WTC11 (cell line): ENCODE measurements at regions not wholly inside any gene's neighbourhood (a gene's known extent, or its start where the extent isn't known, plus 50 kb on each side); places are given as distances from the start of the nearest gene placed in this dataset.

Experiments
- ATAC-seq: fragments of 200-7000 bp; cut with Tn5 transposase; 2 replicates; pipeline ENCODE4 v1.10.0; 2021; ENCODE audit warnings: mild to moderate bottlenecking, moderate library complexity
- CTCF ChIA-PET: fragments of 300-600 bp; sonication (Branson Sonifier 250); formaldehyde crosslinking; loops from one replicate; lab custom pipeline; 2021; ENCODE audit warnings: antibody characterized with exemption; lab: Charles Lee
- POLR2A ChIA-PET: fragments of 350-600 bp; sonication (Branson Sonifier 250); formaldehyde crosslinking; loops from one replicate; lab custom pipeline; 2021; ENCODE audit warnings: antibody characterized with exemption; lab: Charles Lee
- DNase-seq: peaks from one replicate; pipeline ENCODE4 v3.0.0; 2021; ENCODE audit warnings: low spot score
- H3K27ac Mint-ChIP-seq: 2 replicates; pipeline ENCODE4 v1.8.0; 2021; ENCODE audit warnings: mixed read lengths
- H3K27me3 Mint-ChIP-seq: 2 replicates; pipeline ENCODE4 v1.8.0; 2021; ENCODE audit warnings: low read depth, mild to moderate bottlenecking, moderate library complexity, mixed read lengths
- H3K36me3 Mint-ChIP-seq: 2 replicates; pipeline ENCODE4 v1.8.0; 2021; ENCODE audit warnings: mixed read lengths
- H3K4me1 Mint-ChIP-seq: 2 replicates; pipeline ENCODE4 v1.8.0; 2022; ENCODE audit warnings: mixed read lengths
- H3K4me3 Mint-ChIP-seq: 2 replicates; pipeline ENCODE4 v1.8.0; 2021; ENCODE audit warnings: mild to moderate bottlenecking, moderate library complexity, mixed read lengths
- H3K9me3 Mint-ChIP-seq: 2 replicates; pipeline ENCODE4 v1.8.0; 2021; ENCODE audit warnings: mixed read lengths
- ATF1 ChIP-seq: sonication (generic); formaldehyde crosslinking; IDR thresholded peaks from 2 replicates; pipeline ENCODE4 v1.8.1; 2023; ENCODE audit warnings: mild to moderate bottlenecking, moderate library complexity, missing genetic modification reagents
- CBFB ChIP-seq: sonication (generic); formaldehyde crosslinking; IDR thresholded peaks from 2 replicates; pipeline ENCODE4 v1.8.1; 2022; ENCODE audit warnings: mild to moderate bottlenecking, low read depth, missing genetic modification reagents
- ESRRA ChIP-seq: sonication (generic); formaldehyde crosslinking; IDR thresholded peaks from 2 replicates; pipeline ENCODE4 v1.8.1; 2022; ENCODE audit warnings: mild to moderate bottlenecking, missing genetic modification reagents, borderline replicate concordance
- FOXJ3 ChIP-seq: sonication (generic); formaldehyde crosslinking; IDR thresholded peaks from 2 replicates; pipeline ENCODE4 v1.9.0; 2021; ENCODE audit warnings: missing genetic modification reagents, mild to moderate bottlenecking, borderline replicate concordance
- MXD4 ChIP-seq: fragments of 250-450 bp; sonication (Bioruptor Pico); IDR thresholded peaks from 2 replicates; pipeline ENCODE4 v1.8.0; 2021; ENCODE audit warnings: mild to moderate bottlenecking, moderate library complexity, borderline replicate concordance
- NFATC4 ChIP-seq: fragments of 250-450 bp; sonication (Bioruptor Pico); IDR thresholded peaks from 2 replicates; pipeline ENCODE4 v1.9.0; 2021; ENCODE audit warnings: mild to moderate bottlenecking
- TEAD1 ChIP-seq: sonication (generic); formaldehyde crosslinking; IDR thresholded peaks from 2 replicates; pipeline ENCODE4 v1.8.0; 2022; ENCODE audit warnings: mild to moderate bottlenecking, missing genetic modification reagents
- TP53 ChIP-seq: sonication (generic); formaldehyde crosslinking; IDR thresholded peaks from 2 replicates; pipeline ENCODE4 v1.8.1; 2023; ENCODE audit warnings: mild to moderate bottlenecking, missing genetic modification reagents
- USF1 ChIP-seq: sonication (generic); formaldehyde crosslinking; IDR thresholded peaks from 2 replicates; pipeline ENCODE4 v1.8.0; 2022; ENCODE audit warnings: mild to moderate bottlenecking, missing genetic modification reagents
- ZMAT4 ChIP-seq: fragments of 250-450 bp; sonication (Bioruptor Pico); IDR thresholded peaks from 2 replicates; pipeline ENCODE4 v1.9.0; 2021; ENCODE audit warnings: mild to moderate bottlenecking
- ZNF263 ChIP-seq: sonication (generic); formaldehyde crosslinking; IDR thresholded peaks from 2 replicates; pipeline ENCODE4 v1.8.1; 2022; ENCODE audit warnings: low read depth, mild to moderate bottlenecking, moderate library complexity, missing genetic modification reagents
- ZNF317 ChIP-seq: sonication (generic); formaldehyde crosslinking; IDR thresholded peaks from 2 replicates; pipeline ENCODE4 v1.8.1; 2023; ENCODE audit warnings: low read depth, mild to moderate bottlenecking, moderate library complexity, missing genetic modification reagents, borderline replicate concordance
- ZNF396 ChIP-seq: fragments of 250-450 bp; sonication (Bioruptor Pico); IDR thresholded peaks from 2 replicates; pipeline ENCODE4 v1.8.0; 2021; ENCODE audit warnings: mild to moderate bottlenecking, moderate library complexity, borderline replicate concordance

- DNase-seq (no peak), ATAC-seq (no peak)
- no peak overlapping the region for H3K4me3 Mint-ChIP-seq
- H3K27me3 Mint-ChIP-seq, result peaks cover 13% of the 10 kb centered on the region
- CTCF ChIA-PET, result no interaction called here
- POLR2A ChIA-PET, result no interaction called here
- no peak overlapping the region for H3K27ac Mint-ChIP-seq
- peaks cover 25% of the 10 kb centered on the region for H3K9me3 Mint-ChIP-seq
- H3K4me1 Mint-ChIP-seq, result peaks cover 12% of the 10 kb centered on the region
- H3K36me3 Mint-ChIP-seq, result peaks cover 8% of the 10 kb centered on the region
- TF ChIP-seq TP53 (CRISPR knock-in tag) (no peak), FOXJ3 (CRISPR knock-in tag) (no peak), ZNF263 (CRISPR knock-in tag) (no peak), NFATC4 (CRISPR knock-in tag) (no peak), USF1 (CRISPR knock-in tag) (no peak), ESRRA (CRISPR knock-in tag) (no peak), ATF1 (no peak), CBFB (CRISPR knock-in tag) (no peak), ZMAT4 (CRISPR knock-in tag) (no peak), ZNF317 (CRISPR knock-in tag) (no peak), TEAD1 (CRISPR knock-in tag) (no peak), MXD4 (CRISPR knock-in tag) (no peak), ZNF396 (CRISPR knock-in tag) (no peak)
Observed at GRCh38 chr16:58789351-58789750, 55.2 kb upstream of the GOT2 start.
